ENCODE measurements at regions not wholly inside any gene's neighbourhood (a gene's known extent, or its start where the extent isn't known, plus 50 kb on each side); places are given as distances from the start of the nearest gene placed in this dataset.

DNA sequence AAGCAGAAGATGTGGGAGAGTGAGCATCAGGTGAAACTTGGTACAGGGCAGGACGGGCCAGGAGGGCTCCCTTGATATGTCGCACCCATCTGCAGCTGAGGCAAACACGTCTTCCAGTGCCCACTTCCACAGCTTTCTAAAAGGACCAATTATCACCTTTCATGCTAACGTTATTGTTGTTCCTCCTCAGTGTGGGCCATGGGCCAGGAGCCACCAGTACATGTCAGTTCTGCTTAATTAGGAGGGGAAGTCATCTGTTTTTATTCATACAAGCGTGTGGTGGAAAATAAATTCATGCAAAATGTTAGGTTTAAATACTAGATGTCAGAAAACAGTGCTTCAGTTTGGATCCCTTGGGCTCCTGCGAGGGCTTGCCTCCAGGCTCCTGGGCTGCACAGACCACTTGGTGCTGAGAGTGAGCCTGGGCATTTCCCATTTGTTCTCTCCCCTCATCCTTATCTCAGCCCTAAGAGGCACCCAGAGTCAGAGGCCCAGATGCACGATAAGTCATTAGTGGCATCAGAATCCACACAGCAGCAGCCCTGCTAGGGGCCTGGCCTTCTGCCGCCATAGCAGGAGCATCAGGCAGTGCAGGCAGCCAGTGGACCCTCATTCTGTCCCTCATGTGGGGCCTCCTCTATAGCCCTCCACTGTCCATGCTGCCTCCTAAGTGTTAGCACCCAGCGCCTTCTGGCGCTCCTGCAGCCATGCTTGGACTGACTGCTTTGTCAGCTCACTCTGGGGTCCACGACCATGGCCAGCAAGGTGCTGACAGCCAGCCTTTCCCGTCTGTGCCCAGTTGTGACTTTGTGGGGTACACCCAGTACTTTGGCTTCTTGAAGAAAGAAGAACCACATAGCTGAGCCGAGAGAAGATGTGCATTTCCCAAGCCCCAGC lies 539.8 kb upstream of the RAB6C start:
- no peak for DNase-seq

DNA sequence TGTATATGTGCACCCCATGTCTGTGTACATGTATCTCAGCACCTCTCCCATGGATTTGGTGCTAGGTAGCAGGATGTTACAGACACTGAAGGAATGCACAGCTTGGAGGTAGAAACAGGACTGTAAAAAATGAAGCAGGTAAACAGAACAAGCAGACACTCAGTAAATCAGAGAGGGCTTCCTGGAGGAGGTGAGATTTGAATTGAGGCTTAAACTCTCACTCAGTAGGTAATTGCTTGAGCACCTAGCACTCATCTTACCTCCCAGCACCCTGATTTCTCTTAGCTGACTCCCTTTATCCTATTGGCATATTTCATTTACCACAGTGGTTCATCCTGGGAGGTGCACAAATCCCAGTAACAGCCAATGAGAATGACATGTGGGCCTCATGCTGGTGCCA lies 537.9 kb upstream of the RAB6C start:
- DNase-seq = no peak

DNA sequence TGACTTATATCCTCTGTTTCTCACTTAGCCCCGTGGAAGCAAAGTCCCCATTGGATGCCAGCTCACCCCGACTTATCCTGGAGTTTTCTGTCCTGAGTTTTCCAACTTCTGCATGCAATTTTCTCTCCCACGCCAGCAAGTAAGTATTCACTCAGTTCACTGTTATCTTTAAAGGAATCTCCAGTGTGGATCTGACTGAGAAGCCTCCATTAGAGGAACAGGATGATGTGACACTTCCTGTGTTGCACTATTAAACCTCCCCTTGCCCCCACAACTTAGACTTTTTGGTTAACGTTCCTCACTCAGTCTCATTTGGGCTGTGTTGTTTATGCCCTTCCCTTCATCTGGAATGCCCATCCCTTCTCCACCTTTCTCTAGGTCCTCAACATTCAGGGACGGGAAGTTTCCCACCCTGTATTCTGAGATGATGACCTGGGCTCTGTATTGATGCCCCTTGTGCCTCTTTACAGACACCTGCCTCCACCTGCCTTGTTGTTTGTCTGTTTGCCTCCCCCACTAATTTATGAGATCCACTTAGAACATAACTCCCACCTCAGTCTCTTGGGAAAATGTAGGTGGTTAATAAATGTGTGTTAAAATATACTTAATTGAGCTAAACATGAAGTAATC lies 536.1 kb upstream of the RAB6C start:
- no peak for DNase-seq

DNA sequence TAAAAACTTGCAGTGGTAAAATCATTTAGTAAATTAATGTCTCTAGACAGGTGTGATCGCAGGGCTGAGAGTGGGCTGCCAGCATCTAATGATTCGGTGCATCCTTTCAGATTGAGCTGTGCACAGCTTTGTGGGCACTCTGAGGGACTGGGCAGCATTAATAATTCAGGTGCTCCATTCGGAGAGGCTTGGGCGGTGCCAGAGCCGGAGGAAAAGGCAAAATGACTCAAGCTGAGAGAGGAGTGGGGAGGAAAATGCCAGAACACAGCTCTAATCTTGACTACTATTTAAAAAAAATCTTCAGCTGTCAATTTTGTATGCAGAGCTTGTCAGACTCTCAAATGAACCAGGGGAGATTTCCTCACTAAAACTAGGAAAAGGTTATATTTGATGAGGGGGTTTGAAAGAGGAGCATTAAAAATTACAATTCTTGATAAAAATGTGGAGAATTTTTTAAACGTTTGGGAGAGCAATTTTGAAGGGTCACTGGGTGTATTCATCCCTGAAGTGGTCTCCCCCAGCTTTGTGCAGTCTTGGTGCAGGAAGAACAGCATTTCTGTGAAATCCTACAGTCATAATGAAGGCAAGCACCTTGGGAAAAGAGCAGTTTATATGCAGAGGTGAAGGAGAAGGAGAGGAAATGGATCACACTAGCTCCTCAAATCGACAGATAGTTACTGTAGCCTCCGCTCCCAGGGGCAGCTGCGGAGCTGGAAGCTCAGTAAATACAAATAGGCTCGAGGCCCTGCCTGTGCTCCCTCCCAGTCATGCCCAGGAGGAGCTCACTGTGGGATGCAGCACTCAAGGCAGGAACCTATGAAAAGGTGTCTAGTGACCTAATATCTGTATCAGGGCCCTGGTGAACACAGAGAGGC lies 535.4 kb upstream of the RAB6C start:
- no peak for DNase-seq

DNA sequence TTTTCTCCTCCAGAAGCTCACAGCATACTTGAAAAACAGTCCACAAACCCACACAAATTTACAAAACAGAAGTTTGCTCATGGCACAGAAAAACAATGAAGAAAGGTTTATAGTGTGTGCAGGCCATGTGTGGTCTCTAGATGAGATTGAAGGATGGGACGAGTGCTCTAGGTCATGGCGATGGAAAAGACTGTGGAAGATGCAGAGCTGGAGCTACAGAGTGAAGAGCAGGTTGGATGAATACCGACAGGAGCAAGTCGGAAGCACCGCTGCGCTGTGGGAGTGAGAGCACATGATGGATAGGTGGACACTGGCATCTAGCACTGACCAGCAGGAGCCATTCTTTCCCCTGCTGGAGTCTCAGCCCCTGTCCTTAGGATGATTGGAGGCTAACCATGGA lies 534.7 kb upstream of the RAB6C start:
- no peak for DNase-seq

DNA sequence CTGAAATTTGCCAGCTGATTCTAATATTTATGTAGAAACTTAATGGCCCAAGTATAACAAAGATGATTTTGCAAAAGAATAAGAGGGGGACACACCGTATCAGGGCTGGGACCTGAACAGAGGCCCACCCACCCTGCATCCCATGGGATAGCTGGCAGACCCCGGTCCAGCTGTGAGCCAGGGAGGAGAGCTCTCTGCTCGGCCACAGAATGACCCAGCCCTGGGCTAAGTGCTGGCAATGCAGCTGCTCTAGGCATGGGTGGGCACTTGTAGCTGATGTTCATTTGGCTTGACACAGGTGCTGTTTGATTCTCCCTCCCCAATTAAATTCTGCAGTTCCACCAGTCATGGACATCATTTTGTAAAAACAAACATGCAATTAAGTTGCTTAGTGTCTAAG lies 522.8 kb upstream of the RAB6C start:
- no peak for DNase-seq

DNA sequence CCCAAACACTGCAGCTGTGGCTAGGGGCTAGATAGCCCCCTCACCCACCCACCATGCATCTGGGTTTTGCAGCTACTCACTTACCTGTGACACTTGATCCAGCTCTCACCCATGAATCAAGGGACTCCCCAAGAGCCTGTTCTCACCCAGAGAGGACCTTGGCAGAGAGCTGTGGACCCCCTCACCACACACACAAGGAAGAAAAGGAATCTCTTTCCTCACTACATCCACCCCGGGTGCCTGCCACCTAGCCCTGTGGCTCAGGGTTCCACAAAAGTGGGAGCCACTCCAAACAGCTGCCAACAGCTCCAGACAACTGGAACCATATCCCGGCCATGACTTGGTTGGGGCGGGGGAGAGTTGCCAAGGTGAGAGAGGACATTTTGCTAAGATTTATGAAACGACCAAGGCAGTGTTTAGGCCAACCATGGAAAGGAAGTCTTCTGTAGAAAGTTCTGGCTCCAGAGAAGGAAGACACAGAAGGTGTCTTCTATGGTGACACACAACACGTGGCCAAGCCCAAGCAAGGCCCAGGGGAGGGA lies 522.1 kb upstream of the RAB6C start:
- no peak for DNase-seq

DNA sequence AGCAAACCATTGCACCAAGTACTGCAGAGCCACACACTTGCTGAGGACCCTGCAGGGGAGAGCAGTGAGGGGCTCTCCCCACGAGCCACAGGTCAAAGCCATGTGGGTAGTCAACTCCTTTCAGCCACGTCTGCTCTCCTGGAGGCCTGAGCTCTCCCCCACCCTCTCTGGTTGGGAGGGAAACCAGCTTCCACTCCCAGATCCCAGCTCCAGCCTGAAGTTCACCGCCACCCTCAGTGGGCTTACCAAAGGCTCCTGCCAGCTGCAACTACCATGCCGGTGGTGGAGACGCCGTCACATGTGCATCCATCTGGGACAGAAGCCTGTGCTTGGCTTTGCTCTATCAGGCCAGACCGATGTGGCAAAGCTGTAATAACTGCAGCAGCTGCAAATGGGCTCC lies 521.5 kb upstream of the RAB6C start:
- DNase-seq = no peak

DNA sequence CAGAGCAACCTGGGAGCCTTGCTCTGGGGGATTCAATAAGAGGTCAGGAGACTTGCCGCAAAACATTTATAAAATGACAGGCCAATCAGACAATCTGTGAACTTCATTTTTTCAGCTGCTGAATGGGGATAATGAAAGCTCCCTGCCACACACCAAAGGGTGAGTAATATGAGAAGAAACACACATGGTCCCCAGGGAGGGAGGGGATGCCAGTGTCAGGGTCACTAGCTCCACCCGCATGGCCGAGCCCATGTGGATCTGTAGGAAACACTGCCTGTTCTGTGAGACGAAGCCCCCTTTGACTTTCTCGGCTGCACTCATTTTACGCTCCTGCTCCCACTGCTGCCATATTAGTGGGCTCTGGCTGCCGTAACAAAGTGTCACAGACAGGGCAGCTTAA lies 521.0 kb upstream of the RAB6C start:
- no peak for DNase-seq

DNA sequence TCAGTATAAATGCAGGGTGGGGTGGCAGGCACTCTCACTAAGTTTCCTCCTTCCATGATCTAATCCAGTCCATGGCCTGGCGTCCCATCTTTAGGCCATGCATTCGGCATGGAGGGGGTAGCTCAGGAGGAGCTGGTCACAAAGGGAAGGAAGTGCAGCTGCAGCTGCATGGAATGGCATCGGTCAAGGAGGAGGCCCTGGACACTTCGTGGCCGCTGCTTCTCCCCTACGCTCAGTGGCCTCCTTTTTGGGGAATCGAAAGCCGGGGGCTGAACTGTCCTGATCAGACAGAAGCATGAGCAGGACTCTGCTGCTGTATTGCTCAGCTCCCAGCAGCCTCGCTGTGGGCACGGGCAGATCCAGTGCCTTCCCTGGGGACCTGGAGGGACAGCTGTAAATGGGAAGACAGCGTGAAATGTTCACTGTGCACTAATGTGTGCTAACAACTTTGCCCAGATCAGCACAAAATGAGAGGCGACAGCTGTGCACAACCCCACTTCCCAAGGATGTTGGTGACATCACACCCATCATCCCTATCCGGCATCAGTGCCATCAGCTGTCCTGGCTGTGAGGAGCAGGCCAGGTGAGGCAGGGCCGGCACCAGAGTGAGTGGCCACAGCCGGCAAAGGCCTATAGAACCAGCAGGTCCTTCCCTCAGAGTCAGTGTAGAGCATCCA lies 520.1 kb upstream of the RAB6C start:
- DNase-seq = no peak

DNA sequence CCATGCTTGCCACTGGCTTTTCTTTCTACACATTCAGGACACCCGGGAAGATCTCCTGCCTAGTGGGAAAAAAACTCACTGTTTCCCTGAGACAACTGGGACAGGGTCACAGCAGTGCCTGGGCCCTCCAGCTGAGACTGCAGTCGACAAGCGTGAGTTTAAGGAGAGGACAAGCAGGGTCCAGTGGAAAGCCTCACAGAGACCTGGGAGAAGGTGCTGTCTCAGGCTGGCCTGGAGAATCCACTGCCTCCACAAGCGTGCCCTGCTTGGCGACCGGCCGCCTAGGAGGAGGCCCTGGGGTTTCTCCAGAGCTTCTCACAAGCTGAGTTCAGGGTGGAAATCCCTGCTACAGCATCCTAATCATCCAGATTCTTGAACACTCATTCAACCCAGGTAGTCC lies 519.6 kb upstream of the RAB6C start:
- no peak for DNase-seq

DNA sequence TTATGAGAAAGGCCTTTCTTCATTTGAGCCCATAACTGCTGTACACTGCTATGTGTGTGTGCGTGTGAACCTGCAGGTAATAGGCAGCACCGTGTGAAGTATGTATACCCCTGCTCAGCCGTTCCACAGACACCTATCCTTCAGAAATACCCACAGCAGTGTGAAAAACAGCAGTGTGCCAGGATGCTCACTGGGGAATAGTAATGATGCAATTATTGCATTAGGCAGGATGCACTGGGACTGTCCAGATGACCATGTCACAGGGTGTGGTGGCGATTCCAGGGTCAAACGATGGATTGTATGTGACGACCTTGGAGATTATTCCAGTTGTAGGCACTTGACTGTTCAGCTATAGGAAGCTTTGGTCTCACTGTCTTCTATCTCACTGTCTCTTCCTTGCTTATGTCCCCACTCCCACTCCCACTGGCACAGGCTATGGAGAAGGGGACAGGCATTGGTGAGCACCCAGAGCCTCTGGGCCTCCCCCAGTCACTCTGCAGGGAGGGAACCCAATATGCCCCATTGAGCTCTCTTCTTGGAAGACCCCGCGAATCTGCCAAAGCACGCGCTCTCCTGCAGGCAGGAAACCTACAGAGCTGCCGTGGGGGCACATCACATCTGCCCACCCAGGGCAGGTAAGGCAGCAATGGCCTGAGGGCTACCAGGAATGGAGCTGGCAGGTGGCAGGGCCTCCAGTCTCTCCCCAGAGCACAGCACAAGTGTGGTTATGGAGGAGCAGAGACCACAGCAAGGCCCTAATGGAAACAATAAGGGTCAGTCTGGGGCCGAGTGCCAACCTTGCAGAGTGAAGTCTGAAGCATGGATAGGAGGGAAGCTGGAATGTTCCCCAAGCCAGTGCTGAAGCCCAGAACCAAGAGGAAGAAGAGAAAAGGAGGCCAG lies 518.9 kb upstream of the RAB6C start:
- no peak for DNase-seq

DNA sequence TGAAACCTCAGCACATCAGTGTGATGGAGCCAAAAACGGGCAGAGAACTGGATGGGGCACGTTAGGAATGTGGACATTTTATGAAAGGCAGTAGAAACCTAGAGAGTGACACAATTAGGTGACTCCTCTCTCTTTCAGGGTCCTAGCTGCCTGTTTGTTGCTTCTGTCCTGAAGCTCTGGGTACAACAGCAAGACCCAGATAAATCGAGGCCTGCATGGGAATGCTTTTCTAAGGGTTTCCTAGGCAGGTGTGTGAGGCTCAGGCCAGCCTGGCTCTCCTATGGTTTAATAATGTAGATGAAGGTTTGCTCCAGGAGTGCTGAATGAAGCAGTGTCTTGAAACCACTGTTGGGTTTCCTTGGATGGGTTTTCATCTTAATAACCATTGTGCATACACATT lies 517.1 kb upstream of the RAB6C start:
- no peak for DNase-seq

DNA sequence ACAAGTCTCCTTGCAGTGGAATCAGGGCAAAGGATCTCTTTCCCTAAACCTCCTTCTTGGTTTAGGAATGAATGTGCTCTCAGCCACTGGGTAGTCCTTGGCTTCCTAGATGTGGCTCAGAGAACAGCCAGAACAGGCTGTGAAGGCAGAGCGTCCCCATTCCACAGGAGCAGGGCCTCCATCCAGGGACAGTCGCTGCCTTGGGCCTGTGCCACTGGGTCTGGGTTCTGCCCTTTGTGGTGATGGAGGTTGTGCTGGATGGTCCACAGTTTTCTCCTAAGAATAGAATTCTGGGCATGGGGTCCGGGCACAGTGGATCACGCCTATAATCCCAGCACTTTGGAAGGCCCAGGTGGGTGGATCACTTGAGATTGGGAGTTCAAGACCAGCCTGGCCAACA lies 516.5 kb upstream of the RAB6C start:
- no peak for DNase-seq

DNA sequence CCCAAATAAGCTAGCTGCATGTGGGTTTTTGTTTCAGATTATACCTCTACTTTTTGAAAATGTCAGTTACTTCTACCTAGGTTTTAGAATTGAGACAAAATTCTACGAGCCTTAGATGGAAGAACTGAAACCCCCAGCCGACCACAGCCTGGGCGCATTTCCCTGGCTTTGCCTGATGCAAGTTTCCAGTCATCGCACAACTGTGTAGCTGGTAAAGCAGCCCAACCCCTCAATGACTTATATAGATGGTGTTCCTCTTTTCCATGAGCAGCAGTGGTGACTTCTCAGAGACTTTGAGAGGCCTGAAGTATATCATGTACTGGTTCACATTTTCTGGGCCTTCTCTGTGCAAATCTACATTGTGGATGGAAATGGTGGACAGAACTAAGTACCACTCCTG lies 515.4 kb upstream of the RAB6C start:
- no peak for DNase-seq

DNA sequence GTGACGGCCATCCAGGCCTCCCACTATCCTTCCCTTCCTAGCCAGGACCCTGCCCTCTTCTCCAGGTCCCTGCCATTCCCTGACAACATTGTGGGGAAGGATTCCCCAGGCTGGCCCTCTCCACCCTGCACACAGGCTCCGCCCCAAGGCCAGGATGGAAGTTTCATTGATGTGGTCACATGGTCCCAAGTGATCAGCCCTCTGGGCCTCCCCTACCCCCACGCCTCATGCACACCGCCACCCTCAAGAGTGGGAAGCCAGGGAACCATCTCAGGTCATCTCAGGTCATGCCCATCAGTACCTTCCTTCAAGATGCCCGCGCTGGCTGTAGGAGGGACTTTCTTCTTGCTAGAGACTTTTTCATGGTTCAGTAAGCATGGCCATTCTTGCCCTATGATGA lies 514.8 kb upstream of the RAB6C start:
- DNase-seq = no peak

DNA sequence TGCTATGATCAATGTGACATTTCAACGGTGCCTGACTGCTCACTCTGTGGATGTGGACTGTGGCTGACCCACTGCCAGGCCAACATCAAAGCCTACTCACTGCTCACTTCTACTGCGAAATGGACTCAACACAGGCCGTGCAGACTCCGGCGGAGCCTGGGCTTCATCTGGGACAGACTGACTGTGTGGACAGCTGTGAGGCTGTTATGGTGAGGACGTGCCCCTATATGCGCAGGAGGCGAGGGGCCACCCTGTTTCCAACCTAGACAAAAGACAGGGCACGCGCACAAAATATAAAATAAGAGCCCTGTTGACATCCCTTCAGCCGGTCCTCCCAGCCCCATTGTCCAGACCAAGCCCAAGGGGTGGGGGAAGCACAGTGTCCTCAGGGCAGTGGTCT lies 514.4 kb upstream of the RAB6C start:
- DNase-seq = no peak

DNA sequence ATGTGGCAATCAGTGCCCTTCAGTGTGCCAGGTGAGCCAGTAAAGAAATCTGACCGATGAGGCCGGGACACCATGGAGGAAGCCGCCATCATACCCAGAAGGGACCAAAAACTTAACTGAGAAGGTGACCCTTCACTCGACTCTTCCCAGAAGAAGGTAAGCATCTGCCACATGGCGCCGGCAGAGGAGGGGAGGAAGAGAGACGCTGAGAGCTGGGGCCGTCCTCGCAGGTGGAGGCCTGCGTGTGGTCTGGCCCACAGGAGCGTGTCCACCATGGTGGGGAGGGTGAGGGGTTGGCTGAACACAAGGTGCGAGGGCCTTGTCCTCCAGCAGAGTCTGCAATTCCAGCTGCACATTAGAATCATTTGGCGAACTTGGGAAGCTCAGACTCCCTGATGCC lies 513.1 kb upstream of the RAB6C start:
- DNase-seq = no peak

DNA sequence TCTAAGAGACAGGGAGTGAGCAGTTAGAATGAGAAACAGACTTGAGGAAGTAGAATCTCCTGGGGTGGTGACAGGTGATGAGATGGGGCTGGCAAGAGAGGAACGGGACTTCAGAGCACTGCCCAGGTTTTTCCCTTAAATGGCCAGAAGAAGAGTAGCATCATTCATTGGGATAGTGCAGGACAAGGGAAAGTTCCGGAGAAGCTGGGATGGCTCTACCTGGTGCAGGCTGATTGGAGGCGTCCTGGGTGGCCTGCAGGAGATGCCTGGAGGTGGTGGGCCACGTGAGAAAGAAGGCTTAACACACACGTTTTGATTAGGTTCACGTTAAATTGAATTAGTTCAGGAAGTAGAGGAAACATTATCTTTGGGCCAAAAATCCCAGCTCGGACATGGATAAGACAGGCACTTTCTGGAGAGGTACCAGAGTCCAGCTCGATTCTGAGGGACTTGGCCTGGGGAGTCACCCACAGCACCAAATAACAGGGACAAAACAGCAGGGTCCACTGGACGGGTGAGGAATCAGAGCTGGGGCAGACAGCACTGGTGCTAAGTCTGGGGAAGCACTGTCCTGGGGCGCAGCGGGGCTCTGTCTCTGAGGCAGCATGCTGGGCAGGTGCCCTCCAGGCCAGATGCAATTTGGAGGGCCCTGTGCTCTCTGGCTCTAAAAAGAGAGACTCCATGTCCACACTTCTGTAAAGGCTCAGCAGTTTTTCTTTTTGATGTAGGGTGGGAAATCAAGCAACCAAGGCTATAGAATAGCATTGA lies 512.3 kb upstream of the RAB6C start:
- no peak for DNase-seq

DNA sequence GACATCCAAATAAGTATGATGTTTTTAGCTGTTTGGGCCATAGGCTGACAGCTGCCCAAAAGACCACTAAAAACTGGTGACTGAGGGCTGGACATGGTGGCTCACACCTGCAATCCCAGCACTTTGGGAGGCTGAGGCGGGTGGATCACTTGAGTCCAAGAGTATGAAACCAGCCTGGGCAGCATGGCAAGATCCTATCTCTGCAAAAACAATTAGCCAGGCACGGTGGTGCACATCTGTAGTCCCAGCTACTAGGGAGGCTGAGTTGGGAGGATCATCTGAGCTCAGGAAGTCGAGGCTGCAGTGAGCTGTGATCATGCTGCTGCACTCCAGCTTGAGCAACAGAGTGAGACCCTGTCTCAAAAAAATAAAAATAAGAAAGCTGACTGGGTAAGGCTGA lies 511.5 kb upstream of the RAB6C start:
- DNase-seq = no peak

DNA sequence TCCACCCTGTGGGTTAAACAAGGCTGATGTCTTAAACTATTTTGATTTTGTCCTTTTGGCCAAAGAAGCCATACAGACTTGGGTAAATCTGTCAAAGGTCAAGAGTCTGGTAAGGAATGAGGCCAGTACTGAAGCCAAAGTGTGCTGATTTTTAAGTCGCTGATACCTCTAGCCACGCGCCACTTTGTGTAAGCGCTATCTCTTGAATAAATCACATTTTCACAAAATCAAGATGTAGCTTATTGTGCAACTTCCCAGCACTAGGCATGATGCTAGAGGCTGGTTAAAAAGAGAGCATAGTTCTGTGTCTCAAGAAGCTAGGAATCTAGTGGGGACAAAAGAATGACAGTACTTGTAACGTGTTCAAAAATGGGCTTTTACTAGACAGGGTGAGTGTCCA lies 510.6 kb upstream of the RAB6C start:
- no peak for DNase-seq
